Natural killer cell (primary cell): ENCODE measurements at regions not wholly inside any gene's neighbourhood (a gene's known extent, or its start where the extent isn't known, plus 50 kb on each side); places are given as distances from the start of the nearest gene placed in this dataset.

ENCODE experiments used
- ATAC-seq, 3 donors: fragments of 150-1000 bp in 2 of 3; fragments of 200-7000 bp in 1 of 3; cut with Tn5 transposase; 1 replicate in 1 of 3; 2 replicates in 2 of 3; pipeline ENCODE4 v1.10.0; 2021; ENCODE audit warnings: mild to moderate bottlenecking in 2 of 3, moderate library complexity in 2 of 3
- DNase-seq, 2 donors: peaks; one replicate each; pipeline versions ENCODE4 v3.0.0 to v3.0.0-alpha.2; 2013 to 2021; ENCODE audit warnings: mixed read lengths in 1 of 2
- H3K27ac ChIP-seq: one replicate; pipeline ENCODE4 v1.5.1; 2013; ENCODE audit warnings: mild to moderate bottlenecking, low read length
- H3K27me3 ChIP-seq: one replicate; pipeline ENCODE4 v1.6.1; 2013; ENCODE audit warnings: low read length; ENCODE audit not compliant: control insufficient read depth, insufficient read depth
- H3K36me3 ChIP-seq: one replicate; pipeline ENCODE4 v1.6.1; 2013; ENCODE audit warnings: low read length; ENCODE audit not compliant: control insufficient read depth, insufficient read depth
- H3K4me1 ChIP-seq: one replicate; pipeline ENCODE4 v1.6.1; 2013; ENCODE audit warnings: low read length; ENCODE audit not compliant: control insufficient read depth, insufficient read depth
- H3K4me3 ChIP-seq: one replicate; pipeline ENCODE4 v1.5.1; 2013; ENCODE audit warnings: low read length
- H3K9me3 ChIP-seq: one replicate; pipeline ENCODE4 v1.6.1; 2013; ENCODE audit warnings: low read length; ENCODE audit not compliant: control insufficient read depth, insufficient read depth
- H3K27ac Mint-ChIP-seq, 2 donors: one replicate each; pipeline ENCODE4 v1.8.0; 2022; ENCODE audit warnings: mild to moderate bottlenecking in 2 of 2, mixed read lengths in 2 of 2, moderate library complexity in 1 of 2
- H3K27me3 Mint-ChIP-seq, 2 donors: one replicate each; pipeline ENCODE4 v1.8.0; 2022; ENCODE audit warnings: low read depth in 2 of 2, mixed read lengths in 2 of 2
- H3K36me3 Mint-ChIP-seq: one replicate; pipeline ENCODE4 v1.8.0; 2022; ENCODE audit warnings: mixed read lengths
- H3K4me1 Mint-ChIP-seq, 2 donors: one replicate each; pipeline ENCODE4 v1.8.0; 2022; ENCODE audit warnings: mixed read lengths in 2 of 2
- H3K4me3 Mint-ChIP-seq: one replicate; pipeline ENCODE4 v1.8.0; 2022; ENCODE audit warnings: mild to moderate bottlenecking, moderate library complexity, mixed read lengths
- H3K9me3 Mint-ChIP-seq, 2 donors: one replicate each; pipeline ENCODE4 v1.8.0; 2022; ENCODE audit warnings: mixed read lengths in 2 of 2
- CTCF ChIP-seq: fragments of 200-600 bp; IDR thresholded peaks from one replicate; pipeline ENCODE4 v1.8.0; 2022; ENCODE audit warnings: antibody characterized with exemption
- whole genome bisulfite sequencing: methylation state at CpG from one replicate; pipeline ENCODE4 v1.1.7; 2013; ENCODE audit warnings: missing lambda C conversion rate; ENCODE audit not compliant: insufficient coverage; 5-methylcytosine and 5-hydroxymethylcytosine counted together
- intact Hi-C: fragments of 100-400 bp; cut with micrococcal nuclease; formaldehyde crosslinking; loops from one replicate; pipeline ENCODE4 v1.14.2; 2022

- TF ChIP-seq CTCF, result no peak
- no peak overlapping the region for H3K4me3 ChIP-seq
- H3K4me1 ChIP-seq, result no peaks in the 10 kb centered on the region
- no peaks in the 10 kb centered on the region for H3K27me3 ChIP-seq
- no peaks in the 10 kb centered on the region for H3K36me3 Mint-ChIP-seq
- H3K4me3 Mint-ChIP-seq, result no peak overlapping the region
- no peaks in the 10 kb centered on the region for H3K36me3 ChIP-seq
- H3K4me1 Mint-ChIP-seq, result no peaks in the 10 kb centered on the region
- DNase-seq (no peak), ATAC-seq (no peak)
- no peaks in the 10 kb centered on the region for H3K9me3 Mint-ChIP-seq
- H3K27ac ChIP-seq, result no peak overlapping the region
- H3K27me3 Mint-ChIP-seq, result peaks cover 17 to 41% of the 10 kb centered on the region in 2 donors
- H3K27ac Mint-ChIP-seq, result no peak overlapping the region
- H3K9me3 ChIP-seq, result no peaks in the 10 kb centered on the region
- intact Hi-C loops, result no loop called here
- WGBS, result 90% methylated on average over 12 of the region's 13 CpGs
Measured at GRCh38 chr7:29622335-29623265, 59.0 kb downstream of the PRR15 start.

GRCh38 chr7:29623973-29624372 is 60.3 kb downstream of the PRR15 start:
- H3K27ac ChIP-seq, result no peak overlapping the region
- ATAC-seq, result no peak
- no peaks in the 10 kb centered on the region for H3K9me3 ChIP-seq
- H3K27me3 ChIP-seq, result no peaks in the 10 kb centered on the region
- DNase-seq, result no peak
- no peaks in the 10 kb centered on the region for H3K36me3 ChIP-seq
- H3K4me1 Mint-ChIP-seq, result no peaks in the 10 kb centered on the region
- H3K36me3 Mint-ChIP-seq, result no peaks in the 10 kb centered on the region
- H3K4me3 ChIP-seq, result no peak overlapping the region
- peaks cover 17 to 35% of the 10 kb centered on the region in 2 donors for H3K27me3 Mint-ChIP-seq
- no peaks in the 10 kb centered on the region for H3K4me1 ChIP-seq
- intact Hi-C loops, result no loop called here
- no peak overlapping the region for H3K27ac Mint-ChIP-seq
- WGBS, result 75% methylated on average over 2 of the region's 2 CpGs
- no peaks in the 10 kb centered on the region for H3K9me3 Mint-ChIP-seq
- no peak overlapping the region for H3K4me3 Mint-ChIP-seq
- no peak for TF ChIP-seq CTCF

GRCh38 chr7:29626730-29627129 is 63.1 kb downstream of the PRR15 start:
- H3K27ac Mint-ChIP-seq, result no peak overlapping the region

More at GRCh38 chr7:29626730-29627129, 63.1 kb downstream of the PRR15 start:
- H3K27ac ChIP-seq, result no peak overlapping the region
- H3K4me1 ChIP-seq, result no peaks in the 10 kb centered on the region
- H3K9me3 ChIP-seq, result no peaks in the 10 kb centered on the region
- Mint-ChIP-seq H3K4me3 (no peak overlapping the region), H3K4me1 (no peaks in the 10 kb centered on the region), H3K36me3 (no peaks in the 10 kb centered on the region), H3K27me3 (peaks cover 22 to 43% of the 10 kb centered on the region in 2 donors), H3K9me3 (no peaks in the 10 kb centered on the region)
- no peak for TF ChIP-seq CTCF
- WGBS, result 89% methylated on average over 2 of the region's 2 CpGs
- intact Hi-C loops, result no loop called here
- no peaks in the 10 kb centered on the region for H3K27me3 ChIP-seq
- no peaks in the 10 kb centered on the region for H3K36me3 ChIP-seq
- DNase-seq, result no peak
- H3K4me3 ChIP-seq, result no peak overlapping the region
- no peak for ATAC-seq
